Astrocyte (in vitro differentiated cells and primary cell): ENCODE measurements at regions not wholly inside any gene's neighbourhood (a gene's known extent, or its start where the extent isn't known, plus 50 kb on each side); places are given as distances from the start of the nearest gene placed in this dataset.

Experiments used
- DNase-seq: peaks from one replicate; pipeline ENCODE4 v3.0.0-alpha.2; 2010; ENCODE audit warnings: low read depth
- FAIRE-seq: peaks from 2 replicates; lab custom pipeline; 2011; peaks lifted over from hg19 to GRCh38; lab: Jason Lieb, UNC
- H2AFZ ChIP-seq: 2 replicates; pipeline ENCODE4 v1.6.0; 2012; ENCODE audit warnings: low read depth, low read length, inconsistent platforms
- H3K27ac ChIP-seq: 2 replicates; pipeline ENCODE4 v1.5.1; 2011; ENCODE audit warnings: low read depth, low read length, inconsistent platforms
- H3K27me3 ChIP-seq: 2 replicates; pipeline ENCODE4 v1.6.0; 2011; ENCODE audit warnings: low read length, inconsistent platforms; ENCODE audit not compliant: insufficient read depth
- H3K36me3 ChIP-seq: 2 replicates; pipeline ENCODE4 v1.5.1; 2011; ENCODE audit warnings: low read length, inconsistent platforms; ENCODE audit not compliant: insufficient read depth
- H3K4me1 ChIP-seq: 2 replicates; pipeline ENCODE4 v1.5.1; 2011; ENCODE audit warnings: low read length, inconsistent platforms; ENCODE audit not compliant: insufficient read depth
- H3K4me2 ChIP-seq: 2 replicates; pipeline ENCODE4 v1.6.0; 2012; ENCODE audit warnings: low read length, inconsistent platforms
- H3K4me3 ChIP-seq: 2 replicates; pipeline ENCODE4 v1.5.1; 2011; ENCODE audit warnings: low read depth, mild to moderate bottlenecking, low read length, inconsistent platforms; ENCODE audit not compliant: insufficient read depth
- H3K79me2 ChIP-seq: 2 replicates; pipeline ENCODE4 v1.6.0; 2012; ENCODE audit warnings: mild to moderate bottlenecking, low read length, inconsistent platforms; ENCODE audit not compliant: insufficient read depth
- H3K9ac ChIP-seq: 2 replicates; pipeline ENCODE4 v1.6.0; 2012; ENCODE audit warnings: mild to moderate bottlenecking, low read length, inconsistent platforms
- H3K9me3 ChIP-seq: 2 replicates; pipeline ENCODE4 v1.5.1; 2012; ENCODE audit warnings: low read depth, mild to moderate bottlenecking, low read length, inconsistent platforms; ENCODE audit not compliant: insufficient read depth
- H4K20me1 ChIP-seq: 2 replicates; pipeline ENCODE4 v1.6.0; 2012; ENCODE audit warnings: low read length, inconsistent platforms; ENCODE audit not compliant: insufficient read depth
- H3K27ac Mint-ChIP-seq: one replicate; pipeline ENCODE4 v1.8.0; 2021; ENCODE audit warnings: mild to moderate bottlenecking, mixed read lengths; ENCODE audit not compliant: unreplicated experiment
- H3K27me3 Mint-ChIP-seq: one replicate; pipeline ENCODE4 v1.8.0; 2021; ENCODE audit warnings: low read depth, mixed read lengths; ENCODE audit not compliant: unreplicated experiment
- H3K36me3 Mint-ChIP-seq: one replicate; pipeline ENCODE4 v1.8.0; 2021; ENCODE audit warnings: low read depth, mixed read lengths; ENCODE audit not compliant: unreplicated experiment
- H3K4me1 Mint-ChIP-seq: one replicate; pipeline ENCODE4 v1.8.0; 2021; ENCODE audit warnings: low read depth, mixed read lengths; ENCODE audit not compliant: unreplicated experiment
- H3K4me3 Mint-ChIP-seq: one replicate; pipeline ENCODE4 v1.8.0; 2021; ENCODE audit warnings: mild to moderate bottlenecking, moderate library complexity, mixed read lengths; ENCODE audit not compliant: unreplicated experiment
- H3K9me3 Mint-ChIP-seq: one replicate; pipeline ENCODE4 v1.8.0; 2021; ENCODE audit warnings: mild to moderate bottlenecking, mixed read lengths; ENCODE audit not compliant: unreplicated experiment
- EZH2 ChIP-seq: IDR thresholded peaks from 2 replicates; pipeline ENCODE4 v1.6.1; 2012; ENCODE audit warnings: mild to moderate bottlenecking, low read length, inconsistent platforms; ENCODE audit not compliant: insufficient read depth
- TF ChIP-seq, protein P1 (sequence below): IDR thresholded peaks from 2 replicates; pipeline ENCODE4 v1.5.1; 2011; ENCODE audit warnings: low read depth, mild to moderate bottlenecking, inconsistent platforms, low read length, moderate library complexity; ENCODE audit not compliant: insufficient read depth

DNA sequence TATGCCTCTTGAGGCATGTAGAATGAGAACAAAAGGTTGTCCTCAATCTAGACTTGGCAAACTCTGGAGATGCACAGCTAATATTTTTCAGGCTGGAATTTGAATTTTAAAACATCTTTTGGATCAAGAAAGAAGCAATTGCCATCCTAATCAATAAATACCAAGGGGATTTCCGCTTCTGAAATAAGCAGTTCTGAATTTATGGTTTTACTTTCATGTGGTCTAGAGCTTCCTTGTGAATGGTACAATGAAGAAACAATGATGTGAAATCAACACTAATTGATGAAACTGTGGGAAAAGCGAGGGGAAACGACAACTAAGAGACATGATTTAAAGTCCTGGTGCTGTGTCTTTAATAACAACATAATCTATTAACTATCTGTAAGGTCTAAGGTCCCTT lies 1202.7 kb downstream of the SORCS3 start:
- Histone ChIP-seq H3K27ac (no peak overlapping the region), H3K9me3 (no peaks in the 10 kb centered on the region), H3K4me3 (no peak overlapping the region), H3K4me2 (no peak overlapping the region), H4K20me1 (no peaks in the 10 kb centered on the region), H3K79me2 (no peaks in the 10 kb centered on the region), H3K9ac (no peak overlapping the region), H3K27me3 (no peaks in the 10 kb centered on the region), H2AFZ (no peak overlapping the region), H3K36me3 (no peaks in the 10 kb centered on the region), H3K4me1 (no peaks in the 10 kb centered on the region)
- Mint-ChIP-seq H3K36me3 (no peaks in the 10 kb centered on the region), H3K27me3 (no peaks in the 10 kb centered on the region), H3K4me3 (no peak overlapping the region), H3K4me1 (peaks cover 27% of the 10 kb centered on the region), H3K27ac (no peak overlapping the region), H3K9me3 (no peaks in the 10 kb centered on the region)
- FAIRE-seq, result no peak
- TF ChIP-seq, protein P1, sequence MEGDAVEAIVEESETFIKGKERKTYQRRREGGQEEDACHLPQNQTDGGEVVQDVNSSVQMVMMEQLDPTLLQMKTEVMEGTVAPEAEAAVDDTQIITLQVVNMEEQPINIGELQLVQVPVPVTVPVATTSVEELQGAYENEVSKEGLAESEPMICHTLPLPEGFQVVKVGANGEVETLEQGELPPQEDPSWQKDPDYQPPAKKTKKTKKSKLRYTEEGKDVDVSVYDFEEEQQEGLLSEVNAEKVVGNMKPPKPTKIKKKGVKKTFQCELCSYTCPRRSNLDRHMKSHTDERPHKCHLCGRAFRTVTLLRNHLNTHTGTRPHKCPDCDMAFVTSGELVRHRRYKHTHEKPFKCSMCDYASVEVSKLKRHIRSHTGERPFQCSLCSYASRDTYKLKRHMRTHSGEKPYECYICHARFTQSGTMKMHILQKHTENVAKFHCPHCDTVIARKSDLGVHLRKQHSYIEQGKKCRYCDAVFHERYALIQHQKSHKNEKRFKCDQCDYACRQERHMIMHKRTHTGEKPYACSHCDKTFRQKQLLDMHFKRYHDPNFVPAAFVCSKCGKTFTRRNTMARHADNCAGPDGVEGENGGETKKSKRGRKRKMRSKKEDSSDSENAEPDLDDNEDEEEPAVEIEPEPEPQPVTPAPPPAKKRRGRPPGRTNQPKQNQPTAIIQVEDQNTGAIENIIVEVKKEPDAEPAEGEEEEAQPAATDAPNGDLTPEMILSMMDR, result no peak
- TF ChIP-seq EZH2, result no peak
- DNase-seq, result no peak

DNA sequence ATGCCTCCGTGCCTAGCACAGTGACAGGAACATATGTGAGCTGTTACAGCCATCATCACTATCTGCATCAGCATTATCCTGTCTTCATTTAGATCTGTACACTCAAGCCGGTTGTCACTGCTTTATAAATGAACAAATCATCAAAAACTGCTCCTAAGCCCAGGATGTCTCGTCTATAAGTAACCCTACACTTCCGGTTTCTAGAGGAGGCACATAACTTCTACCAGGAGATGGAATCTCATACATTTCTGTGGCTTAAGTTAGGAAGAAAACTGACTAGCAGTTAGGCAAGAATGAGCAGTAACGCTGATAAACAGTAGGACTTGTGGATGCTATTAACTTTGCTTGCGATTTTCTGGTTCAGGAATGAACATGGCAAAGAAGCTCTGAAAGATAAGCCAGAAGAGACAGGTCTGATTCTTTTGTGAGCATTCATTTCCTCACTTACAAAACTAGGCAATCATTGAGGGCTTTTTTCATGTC lies 1199.2 kb downstream of the SORCS3 start:
- H3K9me3 Mint-ChIP-seq, result no peaks in the 10 kb centered on the region
- Histone ChIP-seq H3K79me2 (no peaks in the 10 kb centered on the region), H4K20me1 (no peaks in the 10 kb centered on the region), H3K9me3 (no peaks in the 10 kb centered on the region), H2AFZ (no peak overlapping the region), H3K4me2 (no peak overlapping the region), H3K4me1 (no peaks in the 10 kb centered on the region), H3K27me3 (no peaks in the 10 kb centered on the region), H3K36me3 (no peaks in the 10 kb centered on the region), H3K9ac (no peak overlapping the region), H3K4me3 (no peak overlapping the region), H3K27ac (no peak overlapping the region)
- no peaks in the 10 kb centered on the region for H3K27me3 Mint-ChIP-seq
- no peak for TF ChIP-seq EZH2
- TF ChIP-seq, protein P1, result no peak
- no peak for DNase-seq
- FAIRE-seq, result no peak
- no peak overlapping the region for H3K4me3 Mint-ChIP-seq
- H3K36me3 Mint-ChIP-seq, result no peaks in the 10 kb centered on the region
- H3K4me1 Mint-ChIP-seq, result peaks cover 33% of the 10 kb centered on the region
- peak overlapping the region; percentile 72 for H3K27ac Mint-ChIP-seq

DNA sequence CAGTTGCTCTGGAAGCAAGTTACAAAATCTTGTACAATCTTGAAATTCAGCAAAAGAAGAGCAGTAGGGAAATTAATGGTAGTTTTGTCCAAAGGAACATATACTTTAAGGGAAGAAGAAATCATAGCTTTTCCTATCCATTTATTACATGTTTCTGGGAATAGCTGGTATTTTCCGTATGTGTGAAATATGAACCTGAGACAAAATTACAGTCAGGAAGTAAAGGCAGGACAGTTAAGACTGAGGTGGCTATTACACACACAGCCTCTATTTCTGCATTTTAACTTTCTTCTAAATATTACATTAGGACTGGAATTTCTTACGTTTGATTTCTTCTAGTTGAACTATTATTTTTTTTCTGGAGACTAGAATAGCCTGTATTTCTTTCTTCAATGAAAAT lies 1197.3 kb downstream of the SORCS3 start:
- Mint-ChIP-seq H3K36me3 (no peaks in the 10 kb centered on the region), H3K4me3 (no peak overlapping the region), H3K9me3 (no peaks in the 10 kb centered on the region), H3K27ac (no peak overlapping the region), H3K4me1 (peaks cover 50% of the 10 kb centered on the region), H3K27me3 (no peaks in the 10 kb centered on the region)
- Histone ChIP-seq H4K20me1 (no peaks in the 10 kb centered on the region), H3K9me3 (no peaks in the 10 kb centered on the region), H3K4me3 (peak overlapping the region; percentile 34), H3K4me2 (peak overlapping the region; percentile 78), H2AFZ (no peak overlapping the region), H3K36me3 (no peaks in the 10 kb centered on the region), H3K79me2 (no peaks in the 10 kb centered on the region), H3K27me3 (no peaks in the 10 kb centered on the region), H3K4me1 (no peaks in the 10 kb centered on the region), H3K9ac (peak overlapping the region; percentile 9), H3K27ac (no peak overlapping the region)
- FAIRE-seq (no peak), DNase-seq (no peak)
- TF ChIP-seq EZH2, result no peak
- TF ChIP-seq, protein P1, result no peak
